ENCODE measurements at regions not wholly inside any gene's neighbourhood (a gene's known extent, or its start where the extent isn't known, plus 50 kb on each side); places are given as distances from the start of the nearest gene placed in this dataset.

GRCh38 chr4:159483110-159483781 lies 380.4 kb downstream of the RAPGEF2 start:
- intact Hi-C loops (cut with DNase I) = loop anchor here (10.0 kb wide), 1 partner anchor 462 kb away; no protein-coding TSS in a partner anchor
- no peak for TF ChIP-seq CTCF (IDR thresholded peaks at IDR 0.05)
- TF ChIP-seq POLR2AphosphoS5 (IDR thresholded peaks at IDR 0.05) = no peak
- TF ChIP-seq EP300 (IDR thresholded peaks at IDR 0.05) = no peak
- TF ChIP-seq POLR2A (IDR thresholded peaks at IDR 0.05) = no peak

GRCh38 chr4:159483782-159484741 lies 381.2 kb downstream of the RAPGEF2 start:
- TF ChIP-seq POLR2A (IDR thresholded peaks at IDR 0.05) = no peak
- no peak for TF ChIP-seq EP300 (IDR thresholded peaks at IDR 0.05)
- TF ChIP-seq CTCF (IDR thresholded peaks at IDR 0.05) = no peak
- no peak for TF ChIP-seq POLR2AphosphoS5 (IDR thresholded peaks at IDR 0.05)
- Histone ChIP-seq H3K27ac (no peak overlapping the region), H3K27me3 (no peaks in the 10 kb centered on the region), H3K4me3 (no peak overlapping the region), H3K4me1 (no peaks in the 10 kb centered on the region), H3K36me3 (no peaks in the 10 kb centered on the region), H3K9me3 (no peaks in the 10 kb centered on the region)
- 67 to 80% methylated on average over 6 of the region's 6 CpGs for WGBS, 2 donors
- intact Hi-C loops (cut with DNase I) = loop anchor here (10.0 kb wide), 1 partner anchor 461 kb away; no protein-coding TSS in a partner anchor
- DNase-seq = no peak

More at GRCh38 chr4:159483110-159483781, 380.4 kb downstream of the RAPGEF2 start:
- Histone ChIP-seq H3K4me1 (no peaks in the 10 kb centered on the region), H3K27ac (no peak overlapping the region), H3K27me3 (no peaks in the 10 kb centered on the region), H3K36me3 (no peaks in the 10 kb centered on the region), H3K9me3 (no peaks in the 10 kb centered on the region), H3K4me3 (no peak overlapping the region)
- no peak for DNase-seq
- WGBS, 2 donors = 58 to 73% methylated on average over 5 of the region's 5 CpGs

GRCh38 chr4:159484864-159485263 lies 382.0 kb downstream of the RAPGEF2 start:
- WGBS, 2 donors = 45 to 72% methylated on average over 2 of the region's 2 CpGs

GRCh38 chr4:159487284-159487747 lies 384.4 kb downstream of the RAPGEF2 start:
- no peak overlapping the region for H3K27ac ChIP-seq
- WGBS, 2 donors = 5 to 11% methylated on average over 8 of the region's 8 CpGs
- intact Hi-C loops (cut with DNase I) = loop anchor here (10.0 kb wide), 1 partner anchor 457 kb away; no protein-coding TSS in a partner anchor

More at GRCh38 chr4:159484864-159485263, 382.0 kb downstream of the RAPGEF2 start:
- no peak overlapping the region for H3K4me3 ChIP-seq
- intact Hi-C loops (cut with DNase I) = loop anchor here (10.0 kb wide), 1 partner anchor 460 kb away; no protein-coding TSS in a partner anchor
- no peak for DNase-seq
- H3K4me1 ChIP-seq = no peaks in the 10 kb centered on the region
- no peaks in the 10 kb centered on the region for H3K27me3 ChIP-seq
- H3K36me3 ChIP-seq = no peaks in the 10 kb centered on the region
- TF ChIP-seq CTCF (IDR thresholded peaks at IDR 0.05) (no peak), EP300 (IDR thresholded peaks at IDR 0.05) (no peak), POLR2A (IDR thresholded peaks at IDR 0.05) (no peak), POLR2AphosphoS5 (IDR thresholded peaks at IDR 0.05) (no peak)
- no peak overlapping the region for H3K27ac ChIP-seq
- H3K9me3 ChIP-seq = no peaks in the 10 kb centered on the region

More at GRCh38 chr4:159487284-159487747, 384.4 kb downstream of the RAPGEF2 start:
- DNase-seq = no peak
- Histone ChIP-seq H3K4me3 (no peak overlapping the region), H3K27me3 (no peaks in the 10 kb centered on the region), H3K9me3 (peaks cover 0 to 4% (median 0%) of the 10 kb centered on the region in 4 donors), H3K36me3 (no peaks in the 10 kb centered on the region), H3K4me1 (no peaks in the 10 kb centered on the region)
- no peak for TF ChIP-seq EP300 (IDR thresholded peaks at IDR 0.05)
- TF ChIP-seq POLR2A (IDR thresholded peaks at IDR 0.05) = no peak
- no peak for TF ChIP-seq POLR2AphosphoS5 (IDR thresholded peaks at IDR 0.05)
- peak in 3 of 4 experiments; percentile 60 to 70 (median 63) for TF ChIP-seq CTCF (IDR thresholded peaks at IDR 0.05)

All from sigmoid colon (tissue), 6 donors.